ENCODE measurements at regions not wholly inside any gene's neighbourhood (a gene's known extent, or its start where the extent isn't known, plus 50 kb on each side); places are given as distances from the start of the nearest gene placed in this dataset. TPM values are rescaled to one million over a fixed set of nuclear protein-coding genes. Genes with fewer than 3 reads are reported as not detected.

GRCh38 chr4:29415771-29416170, 1304.4 kb upstream of the PCDH7 start:
- no peaks in the 10 kb centered on the region for H3K27me3 Mint-ChIP-seq
- ChIA-PET POLR2A (ENCODE audit: partially characterized antibody) (no interaction called here), CTCF (ENCODE audit: partially characterized antibody) (no interaction called here)
- H3K36me3 Mint-ChIP-seq = no peaks in the 10 kb centered on the region
- H3K4me1 ChIP-seq (ENCODE audit: insufficient read depth, low read length) = no peaks in the 10 kb centered on the region
- H3K4me3 Mint-ChIP-seq = no peak overlapping the region
- no peaks in the 10 kb centered on the region for H3K4me1 Mint-ChIP-seq
- no peak overlapping the region for H3K4me3 ChIP-seq (ENCODE audit: low read length in 2 of 2)
- no peak overlapping the region for H3K27ac ChIP-seq (ENCODE audit: low read depth, low read length)
- intact Hi-C loops (cut with micrococcal nuclease) = no loop called here
- no peak overlapping the region for H3K27ac Mint-ChIP-seq
- no peaks in the 10 kb centered on the region for H3K27me3 ChIP-seq (ENCODE audit: insufficient read depth, low read length)
- no peaks in the 10 kb centered on the region for H3K9me3 ChIP-seq (ENCODE audit: control insufficient read depth in 1 of 2, low read length in 2 of 2)
- H3K36me3 ChIP-seq (ENCODE audit: insufficient read depth, low read length) = no peaks in the 10 kb centered on the region
- no peak for DNase-seq
- H3K9me3 Mint-ChIP-seq = peaks cover 0 to 15% (median 7%) of the 10 kb centered on the region in 8 donors

GRCh38 chr4:29423836-29424721, 1296.1 kb upstream of the PCDH7 start:
- POLR2A ChIA-PET (ENCODE audit: partially characterized antibody) = no interaction called here
- H3K36me3 Mint-ChIP-seq = no peaks in the 10 kb centered on the region
- no peak for DNase-seq
- H3K27ac ChIP-seq (ENCODE audit: low read depth, low read length) = no peak overlapping the region
- no peaks in the 10 kb centered on the region for H3K27me3 ChIP-seq (ENCODE audit: insufficient read depth, low read length)
- H3K9me3 Mint-ChIP-seq = peaks cover 0 to 14% (median 4%) of the 10 kb centered on the region in 8 donors
- H3K4me3 ChIP-seq (ENCODE audit: low read length in 2 of 2) = no peak overlapping the region
- CTCF ChIA-PET (ENCODE audit: partially characterized antibody) = no interaction called here
- H3K4me1 ChIP-seq (ENCODE audit: insufficient read depth, low read length) = no peaks in the 10 kb centered on the region
- H3K9me3 ChIP-seq (ENCODE audit: control insufficient read depth in 1 of 2, low read length in 2 of 2) = no peaks in the 10 kb centered on the region
- intact Hi-C loops (cut with micrococcal nuclease) = no loop called here
- no peak overlapping the region for H3K27ac Mint-ChIP-seq
- no peaks in the 10 kb centered on the region for H3K36me3 ChIP-seq (ENCODE audit: insufficient read depth, low read length)
- H3K4me3 Mint-ChIP-seq = no peak overlapping the region
- H3K27me3 Mint-ChIP-seq = no peaks in the 10 kb centered on the region
- H3K4me1 Mint-ChIP-seq = no peaks in the 10 kb centered on the region

- no peaks in the 10 kb centered on the region for H3K36me3 ChIP-seq (ENCODE audit: insufficient read depth, low read length)
- H3K4me3 Mint-ChIP-seq = no peak overlapping the region
- H3K36me3 Mint-ChIP-seq = no peaks in the 10 kb centered on the region
- DNase-seq = no peak
- no peak overlapping the region for H3K27ac Mint-ChIP-seq
- H3K9me3 ChIP-seq (ENCODE audit: control insufficient read depth in 1 of 2, low read length in 2 of 2) = no peaks in the 10 kb centered on the region
- H3K4me3 ChIP-seq (ENCODE audit: low read length in 2 of 2) = no peak overlapping the region
- no peaks in the 10 kb centered on the region for H3K4me1 Mint-ChIP-seq
- intact Hi-C loops (cut with micrococcal nuclease) = no loop called here
- ChIA-PET POLR2A (ENCODE audit: partially characterized antibody) (no interaction called here), CTCF (ENCODE audit: partially characterized antibody) (no interaction called here)
- H3K27ac ChIP-seq (ENCODE audit: low read depth, low read length) = no peak overlapping the region
- H3K4me1 ChIP-seq (ENCODE audit: insufficient read depth, low read length) = no peaks in the 10 kb centered on the region
- H3K9me3 Mint-ChIP-seq = peaks cover 0 to 18% (median 8%) of the 10 kb centered on the region in 8 donors
- H3K27me3 ChIP-seq (ENCODE audit: insufficient read depth, low read length) = no peaks in the 10 kb centered on the region
- no peaks in the 10 kb centered on the region for H3K27me3 Mint-ChIP-seq
These were observed 1266.8 kb upstream of the PCDH7 start for GRCh38 chr4:29453303-29453820.

GRCh38 chr4:29459926-29460325, 1260.2 kb upstream of the PCDH7 start:
- no peak overlapping the region for H3K27ac ChIP-seq (ENCODE audit: low read depth, low read length)
- H3K4me1 Mint-ChIP-seq = no peaks in the 10 kb centered on the region
- H3K4me1 ChIP-seq (ENCODE audit: insufficient read depth, low read length) = no peaks in the 10 kb centered on the region
- H3K27me3 Mint-ChIP-seq = no peaks in the 10 kb centered on the region
- POLR2A ChIA-PET (ENCODE audit: partially characterized antibody) = no interaction called here
- H3K4me3 Mint-ChIP-seq = no peak overlapping the region
- H3K27ac Mint-ChIP-seq = no peak overlapping the region
- no peaks in the 10 kb centered on the region for H3K36me3 ChIP-seq (ENCODE audit: insufficient read depth, low read length)
- no peaks in the 10 kb centered on the region for H3K9me3 ChIP-seq (ENCODE audit: control insufficient read depth in 1 of 2, low read length in 2 of 2)
- H3K9me3 Mint-ChIP-seq = peaks cover 0 to 27% (median 11%) of the 10 kb centered on the region in 8 donors
- no peak for DNase-seq
- CTCF ChIA-PET (ENCODE audit: partially characterized antibody) = no interaction called here
- no peaks in the 10 kb centered on the region for H3K27me3 ChIP-seq (ENCODE audit: insufficient read depth, low read length)
- no peaks in the 10 kb centered on the region for H3K36me3 Mint-ChIP-seq
- intact Hi-C loops (cut with micrococcal nuclease) = no loop called here
- H3K4me3 ChIP-seq (ENCODE audit: low read length in 2 of 2) = no peak overlapping the region

- intact Hi-C loops (cut with micrococcal nuclease) = no loop called here
- H3K4me3 Mint-ChIP-seq = no peak overlapping the region
- H3K27me3 ChIP-seq (ENCODE audit: insufficient read depth, low read length) = no peaks in the 10 kb centered on the region
- DNase-seq = no peak
- ChIA-PET CTCF (ENCODE audit: partially characterized antibody) (no interaction called here), POLR2A (ENCODE audit: partially characterized antibody) (no interaction called here)
- no peaks in the 10 kb centered on the region for H3K36me3 Mint-ChIP-seq
- H3K9me3 ChIP-seq (ENCODE audit: control insufficient read depth in 1 of 2, low read length in 2 of 2) = no peaks in the 10 kb centered on the region
- H3K27ac Mint-ChIP-seq = no peak overlapping the region
- no peaks in the 10 kb centered on the region for H3K36me3 ChIP-seq (ENCODE audit: insufficient read depth, low read length)
- H3K4me1 Mint-ChIP-seq = no peaks in the 10 kb centered on the region
- H3K27me3 Mint-ChIP-seq = no peaks in the 10 kb centered on the region
- no peaks in the 10 kb centered on the region for H3K4me1 ChIP-seq (ENCODE audit: insufficient read depth, low read length)
- peaks cover 3 to 32% (median 11%) of the 10 kb centered on the region in 8 donors for H3K9me3 Mint-ChIP-seq
- H3K4me3 ChIP-seq (ENCODE audit: low read length in 2 of 2) = no peak overlapping the region
- H3K27ac ChIP-seq (ENCODE audit: low read depth, low read length) = no peak overlapping the region
These were observed 1253.0 kb upstream of the PCDH7 start for GRCh38 chr4:29467044-29467717.

Small RNA genes lying in the stretch of these regions (microRNA-seq; reads per million reads assigned to microRNA genes)
- gene MIR4275 (ENCODE audit: borderline microRNAs expressed, borderline number of aligned reads, borderline replicate concordance) = not detected

Measured in CD4-positive, alpha-beta memory T cell (primary cell).